Testis (tissue), 2 donors: ENCODE measurements at regions not wholly inside any gene's neighbourhood (a gene's known extent, or its start where the extent isn't known, plus 50 kb on each side); places are given as distances from the start of the nearest gene placed in this dataset.

Experiments
- DNase-seq: peaks from one replicate; pipeline ENCODE4 v3.0.0-alpha.2; 2019
- H3K27ac ChIP-seq, 2 donors: fragments of 200-600 bp; sonication (generic); one replicate each; pipeline ENCODE4 v1.5.1; 2019
- H3K27me3 ChIP-seq: fragments of 200-600 bp; sonication (generic); one replicate; pipeline ENCODE4 v1.5.1; 2019
- H3K36me3 ChIP-seq: fragments of 200-600 bp; sonication (generic); one replicate; pipeline ENCODE4 v1.5.1; 2017; ENCODE audit warnings: low read depth; ENCODE audit errors: missing control alignments
- H3K4me1 ChIP-seq: fragments of 200-600 bp; sonication (generic); one replicate; pipeline ENCODE4 v1.5.1; 2019
- H3K4me3 ChIP-seq, 2 donors: fragments of 200-600 bp; sonication (generic); one replicate each; pipeline ENCODE4 v1.5.1; 2017 to 2019
- H3K9me3 ChIP-seq: fragments of 200-600 bp; sonication (generic); one replicate; pipeline ENCODE4 v1.5.1; 2017
- POLR2A ChIP-seq: fragments of 450-650 bp; IDR thresholded peaks from one replicate; pipeline ENCODE4 v1.6.1; 2017; ENCODE audit warnings: antibody characterized with exemption, mild to moderate bottlenecking, moderate library complexity
- WGBS, 2 donors: methylation state at CpG; one replicate each; pipeline ENCODE4 v1.1.5; 2018; 5-methylcytosine and 5-hydroxymethylcytosine counted together
- intact Hi-C: fragments of 100-400 bp; cut with DNase I; formaldehyde crosslinking; loops from one replicate; pipeline ENCODE4 v1.15.1; 2023; ENCODE audit warnings: low total_unique reads
- TF ChIP-seq, protein P1 (sequence below), 3 experiments: fragments of 450-650 bp in 2 of 3; fragments of 200-600 bp in 1 of 3; sonication (generic) in 1 of 3; IDR thresholded peaks; one replicate each; pipeline ENCODE4 v1.5.1; 2016 to 2019; ENCODE audit warnings: antibody characterized with exemption in 3 of 3, mild to moderate bottlenecking in 2 of 3, moderate library complexity in 1 of 3

GRCh38 chr13:50521831-50522149 is 321.7 kb downstream of the DLEU7 start:
- no peaks in the 10 kb centered on the region for H3K27me3 ChIP-seq
- H3K4me3 ChIP-seq, result no peak overlapping the region
- TF ChIP-seq POLR2A, result no peak
- TF ChIP-seq, protein P1, sequence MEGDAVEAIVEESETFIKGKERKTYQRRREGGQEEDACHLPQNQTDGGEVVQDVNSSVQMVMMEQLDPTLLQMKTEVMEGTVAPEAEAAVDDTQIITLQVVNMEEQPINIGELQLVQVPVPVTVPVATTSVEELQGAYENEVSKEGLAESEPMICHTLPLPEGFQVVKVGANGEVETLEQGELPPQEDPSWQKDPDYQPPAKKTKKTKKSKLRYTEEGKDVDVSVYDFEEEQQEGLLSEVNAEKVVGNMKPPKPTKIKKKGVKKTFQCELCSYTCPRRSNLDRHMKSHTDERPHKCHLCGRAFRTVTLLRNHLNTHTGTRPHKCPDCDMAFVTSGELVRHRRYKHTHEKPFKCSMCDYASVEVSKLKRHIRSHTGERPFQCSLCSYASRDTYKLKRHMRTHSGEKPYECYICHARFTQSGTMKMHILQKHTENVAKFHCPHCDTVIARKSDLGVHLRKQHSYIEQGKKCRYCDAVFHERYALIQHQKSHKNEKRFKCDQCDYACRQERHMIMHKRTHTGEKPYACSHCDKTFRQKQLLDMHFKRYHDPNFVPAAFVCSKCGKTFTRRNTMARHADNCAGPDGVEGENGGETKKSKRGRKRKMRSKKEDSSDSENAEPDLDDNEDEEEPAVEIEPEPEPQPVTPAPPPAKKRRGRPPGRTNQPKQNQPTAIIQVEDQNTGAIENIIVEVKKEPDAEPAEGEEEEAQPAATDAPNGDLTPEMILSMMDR (IDR thresholded peaks at IDR 0.05), result no peak
- H3K36me3 ChIP-seq, result no peaks in the 10 kb centered on the region
- peak overlapping the region in 1 of 2 donors; percentile 37 for H3K27ac ChIP-seq
- intact Hi-C loops, result no loop called here
- peaks cover 31% of the 10 kb centered on the region for H3K4me1 ChIP-seq
- 23 to 28% methylated on average over 3 of the region's 3 CpGs for WGBS, 2 donors
- H3K9me3 ChIP-seq, result no peaks in the 10 kb centered on the region
- DNase-seq, result no peak

- H3K4me1 ChIP-seq, result peaks cover 34% of the 10 kb centered on the region
- WGBS, 2 donors, result 89 to 97% methylated on average over 3 of the region's 3 CpGs
- no peak overlapping the region for H3K4me3 ChIP-seq
- intact Hi-C loops, result no loop called here
- DNase-seq, result no peak
- no peaks in the 10 kb centered on the region for H3K9me3 ChIP-seq
- H3K27me3 ChIP-seq, result no peaks in the 10 kb centered on the region
- H3K36me3 ChIP-seq, result no peaks in the 10 kb centered on the region
- no peak overlapping the region for H3K27ac ChIP-seq
- no peak for TF ChIP-seq POLR2A
Measured at GRCh38 chr13:50522506-50522905, 321.0 kb downstream of the DLEU7 start.

DNA sequence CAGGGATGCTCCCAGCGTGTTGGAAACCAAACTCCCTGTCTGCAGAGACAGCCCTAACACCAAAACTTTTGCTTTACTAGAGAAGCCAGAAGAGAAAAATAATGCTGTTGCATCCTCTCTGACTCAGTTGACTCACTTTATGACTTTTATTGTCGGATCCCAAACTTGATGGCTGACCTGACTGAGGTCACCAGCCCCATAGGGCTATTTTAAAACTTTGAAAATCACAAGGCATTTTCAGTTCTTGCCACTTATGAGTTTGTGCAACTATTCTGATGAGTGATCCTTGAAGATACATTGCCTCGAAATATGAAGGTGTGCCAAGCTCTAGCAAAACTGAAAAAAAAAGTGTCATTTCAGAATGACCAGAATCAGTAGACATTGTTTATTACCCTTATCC is 320.2 kb downstream of the DLEU7 start:
- no peaks in the 10 kb centered on the region for H3K27me3 ChIP-seq
- H3K4me3 ChIP-seq, result no peak overlapping the region
- 68 to 76% methylated on average over 3 of the region's 3 CpGs for WGBS, 2 donors
- intact Hi-C loops, result no loop called here
- DNase-seq, result no peak
- no peaks in the 10 kb centered on the region for H3K36me3 ChIP-seq
- TF ChIP-seq, protein P1 (IDR thresholded peaks at IDR 0.05), result no peak
- no peak for TF ChIP-seq POLR2A
- H3K4me1 ChIP-seq, result peaks cover 36% of the 10 kb centered on the region
- H3K27ac ChIP-seq, result no peak overlapping the region
- H3K9me3 ChIP-seq, result no peaks in the 10 kb centered on the region

GRCh38 chr13:50524560-50524959 is 318.9 kb downstream of the DLEU7 start:
- Histone ChIP-seq H3K36me3 (no peaks in the 10 kb centered on the region), H3K9me3 (no peaks in the 10 kb centered on the region), H3K27me3 (no peaks in the 10 kb centered on the region), H3K4me1 (peaks cover 43% of the 10 kb centered on the region), H3K4me3 (no peak overlapping the region), H3K27ac (no peak overlapping the region)
- no peak for DNase-seq
- 95 to 96% methylated on average over 4 of the region's 4 CpGs for WGBS, 2 donors
- intact Hi-C loops, result no loop called here
- TF ChIP-seq, protein P1 (IDR thresholded peaks at IDR 0.05), result no peak

DNA sequence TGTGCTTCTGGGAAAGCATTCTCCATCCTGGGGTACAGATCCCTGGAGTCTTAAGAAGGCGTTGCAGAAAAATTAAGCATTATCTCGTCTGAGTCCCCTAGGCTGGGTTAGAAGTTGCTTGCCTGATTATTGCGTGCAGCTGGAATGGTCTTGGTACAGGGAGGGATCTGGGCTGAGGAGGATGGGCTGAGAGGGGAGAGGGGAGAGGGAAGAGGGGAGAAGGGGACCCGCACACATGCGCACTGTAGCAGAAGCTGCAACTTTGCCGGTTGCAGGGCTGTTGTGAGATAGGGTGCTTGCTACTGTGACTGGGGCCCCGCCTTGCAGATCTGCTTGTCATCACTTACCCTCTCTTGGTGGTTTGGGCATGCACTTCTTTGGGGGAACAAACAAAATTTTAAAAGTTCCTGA is 316.8 kb downstream of the DLEU7 start:
- H3K4me1 ChIP-seq, result peaks cover 37% of the 10 kb centered on the region
- H3K4me3 ChIP-seq, result no peak overlapping the region
- no peaks in the 10 kb centered on the region for H3K9me3 ChIP-seq
- H3K27me3 ChIP-seq, result no peaks in the 10 kb centered on the region
- intact Hi-C loops, result no loop called here
- 58 to 74% methylated on average over 7 of the region's 7 CpGs for WGBS, 2 donors
- H3K36me3 ChIP-seq, result no peaks in the 10 kb centered on the region
- DNase-seq, result no peak
- no peak for TF ChIP-seq POLR2A
- TF ChIP-seq, protein P1 (IDR thresholded peaks at IDR 0.05), result no peak
- H3K27ac ChIP-seq, result no peak overlapping the region
